GM21515 (cell line): ENCODE measurements at regions not wholly inside any gene's neighbourhood (a gene's known extent, or its start where the extent isn't known, plus 50 kb on each side); places are given as distances from the start of the nearest gene placed in this dataset.

Experiments
- ATAC-seq: cut with Tn5 transposase; IDR thresholded peaks from one replicate; pipeline ENCODE4 v1.9.1; 2021; ENCODE audit not compliant: unreplicated experiment

GRCh38 chr1:209229494-209230061 lies 353.9 kb upstream of the CAMK1G start:
- ATAC-seq: no peak

GRCh38 chr1:209230314-209230713 lies 353.2 kb upstream of the CAMK1G start:
- ATAC-seq: no peak

- ATAC-seq: no peak
These were observed 351.9 kb upstream of the CAMK1G start for GRCh38 chr1:209231476-209232156.

- no peak for ATAC-seq
These were observed 351.3 kb upstream of the CAMK1G start for GRCh38 chr1:209232197-209232596.

- ATAC-seq: no peak
These were observed 350.8 kb upstream of the CAMK1G start for GRCh38 chr1:209232759-209233158.

GRCh38 chr1:209235166-209235565 lies 348.3 kb upstream of the CAMK1G start:
- ATAC-seq: no peak

GRCh38 chr1:209238356-209238755 lies 345.2 kb upstream of the CAMK1G start:
- no peak for ATAC-seq

- no peak for ATAC-seq
These were observed 343.2 kb upstream of the CAMK1G start for GRCh38 chr1:209240351-209240750.

- no peak for ATAC-seq
These were observed 342.0 kb upstream of the CAMK1G start for GRCh38 chr1:209241487-209241886.

GRCh38 chr1:209248649-209249279 lies 334.8 kb upstream of the CAMK1G start:
- ATAC-seq: peak; percentile 87

- ATAC-seq: no peak
These were observed 334.2 kb upstream of the CAMK1G start for GRCh38 chr1:209249280-209249670.

- no peak for ATAC-seq
These were observed 333.6 kb upstream of the CAMK1G start for GRCh38 chr1:209249785-209250440.

GRCh38 chr1:209250861-209251636 lies 332.5 kb upstream of the CAMK1G start:
- ATAC-seq: no peak

- no peak for ATAC-seq
These were observed 326.7 kb upstream of the CAMK1G start for GRCh38 chr1:209256766-209257350.

- ATAC-seq: no peak
These were observed 326.1 kb upstream of the CAMK1G start for GRCh38 chr1:209257454-209257853.

GRCh38 chr1:209260136-209260535 lies 323.4 kb upstream of the CAMK1G start:
- ATAC-seq: no peak

GRCh38 chr1:209262631-209263030 lies 320.9 kb upstream of the CAMK1G start:
- no peak for ATAC-seq

GRCh38 chr1:209265301-209265700 lies 318.2 kb upstream of the CAMK1G start:
- ATAC-seq: no peak

GRCh38 chr1:209266590-209267205 lies 316.8 kb upstream of the CAMK1G start:
- no peak for ATAC-seq

- ATAC-seq: no peak
These were observed 315.5 kb upstream of the CAMK1G start for GRCh38 chr1:209267968-209268367.
